B cell (primary cell): ENCODE measurements at regions not wholly inside any gene's neighbourhood (a gene's known extent, or its start where the extent isn't known, plus 50 kb on each side); places are given as distances from the start of the nearest gene placed in this dataset.

ENCODE experiments used
- ATAC-seq: fragments of 200-7000 bp; cut with Tn5 transposase; one replicate; pipeline ENCODE4 v1.10.0; 2021; ENCODE audit warnings: low read depth, mild to moderate bottlenecking, moderate number of reproducible peaks, moderate library complexity
- CTCF ChIA-PET: fragments of 350-600 bp; sonication (Branson Sonifier 250); formaldehyde crosslinking; loops from one replicate; lab custom pipeline; 2021; ENCODE audit warnings: antibody characterized with exemption, inconsistent platforms; lab: Charles Lee
- POLR2A ChIA-PET: fragments of 350-600 bp; sonication (Branson Sonifier 250); formaldehyde crosslinking; loops from one replicate; lab custom pipeline; 2021; ENCODE audit warnings: antibody characterized with exemption; lab: Charles Lee
- DNase-seq: peaks from one replicate; pipeline ENCODE4 v3.0.0; 2013
- H2AFZ ChIP-seq: 2 replicates; pipeline ENCODE4 v1.6.1; 2012; ENCODE audit warnings: mild to moderate bottlenecking, low read depth, low read length; ENCODE audit not compliant: insufficient read depth, poor library complexity, severe bottlenecking
- H3K27ac ChIP-seq, 2 donors: 1 replicate in 1 of 2; 2 replicates in 1 of 2; pipeline ENCODE4 v1.5.1; 2012 to 2013; ENCODE audit warnings: low read length in 2 of 2, mild to moderate bottlenecking in 2 of 2, moderate library complexity in 1 of 2
- H3K27me3 ChIP-seq, 4 experiments: fragments of 200-600 bp in 1 of 4; sonication (generic) in 1 of 4; replicated peaks in 1 of 4; 1 replicate in 2 of 4; 2 replicates in 2 of 4; pipeline versions ENCODE4 v1.6.1 to v1.7.0; 2013 to 2016; ENCODE audit warnings: low read length in 3 of 4, mild to moderate bottlenecking in 2 of 4, mixed read lengths in 1 of 4, moderate library complexity in 1 of 4; ENCODE audit not compliant: insufficient read depth in 4 of 4, control insufficient read depth in 3 of 4; ENCODE audit errors: control extremely low read depth in 1 of 4
- H3K36me3 ChIP-seq, 2 experiments: replicated peaks in 1 of 2; 1 replicate in 1 of 2; 2 replicates in 1 of 2; pipeline versions ENCODE4 v1.6.1 to v1.7.1; 2013; ENCODE audit warnings: low read length in 1 of 2; ENCODE audit not compliant: insufficient read depth in 2 of 2, control insufficient read depth in 1 of 2; ENCODE audit errors: control extremely low read depth in 1 of 2, extremely low read depth in 1 of 2
- H3K4me1 ChIP-seq, 2 donors: fragments of 200-600 bp in 1 of 2; sonication (generic) in 1 of 2; 1 replicate in 1 of 2; 2 replicates in 1 of 2; pipeline versions ENCODE4 v1.5.1 to v1.6.1; 2013 to 2017; ENCODE audit warnings: low read length in 2 of 2; ENCODE audit not compliant: control insufficient read depth in 2 of 2, insufficient read depth in 2 of 2
- H3K4me2 ChIP-seq: replicated peaks from 2 replicates; pipeline ENCODE3; 2012; ENCODE audit warnings: mild to moderate bottlenecking, low read depth, low read length; ENCODE audit not compliant: poor library complexity, severe bottlenecking
- H3K4me3 ChIP-seq, 5 experiments: fragments of 200-600 bp in 1 of 5; sonication (generic) in 1 of 5; 1 replicate in 3 of 5; 2 replicates in 2 of 5; pipeline versions ENCODE4 v1.5.1 to v1.7.0; 2011 to 2016; ENCODE audit warnings: low read length in 4 of 5, mild to moderate bottlenecking in 4 of 5, low read depth in 2 of 5, control low read depth in 1 of 5, moderate library complexity in 1 of 5; ENCODE audit not compliant: insufficient read depth in 1 of 5; ENCODE audit errors: control extremely low read depth in 1 of 5, extremely low read depth in 1 of 5
- H3K79me2 ChIP-seq: fragments of 200-600 bp; sonication (generic); one replicate; pipeline ENCODE4 v1.6.0; 2016; ENCODE audit warnings: low read length; ENCODE audit not compliant: control insufficient read depth, insufficient read depth
- H3K9ac ChIP-seq: fragments of 200-600 bp; sonication (generic); 2 replicates; pipeline ENCODE4 v1.6.1; 2017; ENCODE audit warnings: mild to moderate bottlenecking, low read length, moderate library complexity
- H3K9me3 ChIP-seq, 3 donors: one replicate each; pipeline versions ENCODE4 v1.6.1 to v1.7.1; 2013; ENCODE audit warnings: low read length in 2 of 3; ENCODE audit not compliant: control insufficient read depth in 2 of 3, insufficient read depth in 1 of 3; ENCODE audit errors: control extremely low read depth in 1 of 3
- H4K20me1 ChIP-seq: 2 replicates; pipeline ENCODE4 v1.6.0; 2012; ENCODE audit warnings: mild to moderate bottlenecking, low read length; ENCODE audit not compliant: insufficient read depth, control insufficient read depth, poor library complexity, severe bottlenecking
- H3K27ac Mint-ChIP-seq: one replicate; pipeline ENCODE4 v1.8.0; 2021; ENCODE audit warnings: mixed read lengths
- H3K27me3 Mint-ChIP-seq: one replicate; pipeline ENCODE4 v1.8.0; 2021; ENCODE audit warnings: mixed read lengths
- H3K4me1 Mint-ChIP-seq: one replicate; pipeline ENCODE4 v1.8.0; 2021; ENCODE audit warnings: mixed read lengths
- H3K4me3 Mint-ChIP-seq: one replicate; pipeline ENCODE4 v1.8.0; 2021; ENCODE audit warnings: mixed read lengths
- H3K9me3 Mint-ChIP-seq: one replicate; pipeline ENCODE4 v1.8.0; 2022; ENCODE audit warnings: mixed read lengths; ENCODE audit not compliant: insufficient read depth
- CTCF ChIP-seq: fragments of 200-600 bp; IDR thresholded peaks from one replicate; pipeline ENCODE4 v1.8.0; 2022; ENCODE audit warnings: antibody characterized with exemption, mild to moderate bottlenecking
- EZH2 ChIP-seq: IDR thresholded peaks from 2 replicates; pipeline ENCODE4 v1.6.1; 2012; ENCODE audit warnings: borderline replicate concordance, low read depth, mild to moderate bottlenecking, moderate library complexity, low read length; ENCODE audit not compliant: insufficient read depth, poor library complexity, severe bottlenecking
- WGBS: methylation state at CpG from one replicate; pipeline ENCODE4 v1.1.5; 2013; ENCODE audit warnings: missing lambda C conversion rate; ENCODE audit not compliant: insufficient coverage; 5-methylcytosine and 5-hydroxymethylcytosine counted together
- intact Hi-C: fragments of 100-400 bp; cut with micrococcal nuclease; formaldehyde crosslinking; loops from one replicate; pipeline ENCODE4 v1.10.0; 2022

GRCh38 chr1:4095433-4095971 is 195.4 kb upstream of the C1orf174 start:
- H3K4me2 ChIP-seq, result no peak overlapping the region
- ATAC-seq, result no peak
- H3K79me2 ChIP-seq, result no peaks in the 10 kb centered on the region
- Mint-ChIP-seq H3K4me3 (no peak overlapping the region), H3K4me1 (no peaks in the 10 kb centered on the region), H3K9me3 (peaks cover 10% of the 10 kb centered on the region), H3K27me3 (no peaks in the 10 kb centered on the region), H3K27ac (no peak overlapping the region)
- no peaks in the 10 kb centered on the region for H4K20me1 ChIP-seq
- no peaks in the 10 kb centered on the region for H3K27me3 ChIP-seq
- no peaks in the 10 kb centered on the region for H3K4me1 ChIP-seq
- no peak for TF ChIP-seq EZH2
- no peak for TF ChIP-seq CTCF
- 44% methylated on average over 1 of the region's 5 CpGs for WGBS
- no peak overlapping the region for H3K9ac ChIP-seq
- H3K36me3 ChIP-seq, result no peaks in the 10 kb centered on the region
- ChIA-PET POLR2A (no interaction called here), CTCF (no interaction called here)
- intact Hi-C loops, result no loop called here
- peaks cover 0 to 59% (median 14%) of the 10 kb centered on the region in 3 donors for H3K9me3 ChIP-seq
- no peak overlapping the region for H3K4me3 ChIP-seq
- no peak for DNase-seq
- H2AFZ ChIP-seq, result no peak overlapping the region
- H3K27ac ChIP-seq, result no peak overlapping the region

- H3K4me3 Mint-ChIP-seq, result no peak overlapping the region
- no peaks in the 10 kb centered on the region for H3K4me1 Mint-ChIP-seq
- peaks cover 0 to 10% (median 0%) of the 10 kb centered on the region in 3 donors for H3K9me3 ChIP-seq
- no peaks in the 10 kb centered on the region for H3K36me3 ChIP-seq
- DNase-seq (no peak), ATAC-seq (no peak)
- H3K27ac Mint-ChIP-seq, result no peak overlapping the region
- H2AFZ ChIP-seq, result no peak overlapping the region
- ChIA-PET CTCF (interaction anchor here (0.6 kb wide), 1 partner anchor 472 kb away, joined by 3 read pairs; no protein-coding TSS in a partner anchor), POLR2A (no interaction called here)
- peaks cover 0 to 8% (median 0%) of the 10 kb centered on the region in 4 experiments for H3K27me3 ChIP-seq
- no peak overlapping the region for H3K4me3 ChIP-seq
- H3K27me3 Mint-ChIP-seq, result peaks cover 7% of the 10 kb centered on the region
- no peaks in the 10 kb centered on the region for H3K79me2 ChIP-seq
- intact Hi-C loops, result no loop called here
- no peak overlapping the region for H3K9ac ChIP-seq
- 47% methylated on average over 3 of the region's 5 CpGs for WGBS
- H3K9me3 Mint-ChIP-seq, result no peaks in the 10 kb centered on the region
- H3K4me2 ChIP-seq, result no peak overlapping the region
- no peaks in the 10 kb centered on the region for H4K20me1 ChIP-seq
- no peak overlapping the region for H3K27ac ChIP-seq
- no peaks in the 10 kb centered on the region for H3K4me1 ChIP-seq
- TF ChIP-seq EZH2 (no peak), CTCF (no peak)
Measured at GRCh38 chr1:4101459-4102161, 201.5 kb upstream of the C1orf174 start.
